ENCODE measurements at regions not wholly inside any gene's neighbourhood (a gene's known extent, or its start where the extent isn't known, plus 50 kb on each side); places are given as distances from the start of the nearest gene placed in this dataset.

- TF ChIP-seq CTCF (IDR thresholded peaks at IDR 0.05; ENCODE audit: extremely low read depth in 1 of 2, insufficient read depth in 1 of 2, low read depth in 1 of 2, low read length in 2 of 2): no peak
- TF ChIP-seq EZH2 (IDR thresholded peaks at IDR 0.05; ENCODE audit: borderline replicate concordance, low read depth, low read length, severe bottlenecking): no peak
- no peak for TF ChIP-seq POLR2A (IDR thresholded peaks at IDR 0.05; ENCODE audit: low read depth, low read length)
- TF ChIP-seq POLR2AphosphoS5 (IDR thresholded peaks at IDR 0.05; ENCODE audit: insufficient read depth, low read depth, low read length): no peak
- TF ChIP-seq JUN (IDR thresholded peaks at IDR 0.05; ENCODE audit: borderline replicate concordance, insufficient read depth, insufficient read length, low read depth): no peak
- no peak for TF ChIP-seq MAX (IDR thresholded peaks at IDR 0.05; ENCODE audit: insufficient read depth, insufficient read length)
These were observed 165.8 kb upstream of the SYT13 start for GRCh38 chr11:45451766-45452440.

Data from endothelial cell of umbilical vein (primary cell).